Tibial artery (tissue), 4 donors: ENCODE measurements at regions not wholly inside any gene's neighbourhood (a gene's known extent, or its start where the extent isn't known, plus 50 kb on each side); places are given as distances from the start of the nearest gene placed in this dataset.

Source experiments
- DNase-seq, 2 donors: peaks; one replicate each; pipeline ENCODE4 v3.0.0-alpha.2; 2019
- H3K27ac ChIP-seq, 2 donors: fragments of 200-600 bp; sonication (generic) in 1 of 2; 1 replicate in 1 of 2; 2 replicates in 1 of 2; pipeline ENCODE4 v1.5.1; 2018 to 2019; ENCODE audit warnings: mild to moderate bottlenecking in 1 of 2
- H3K27me3 ChIP-seq, 2 donors: fragments of 200-600 bp; sonication (generic) in 1 of 2; one replicate each; pipeline versions ENCODE4 v1.5.1 to v1.6.0; 2016 to 2019
- H3K36me3 ChIP-seq, 3 donors: fragments of 200-600 bp; sonication (generic) in 2 of 3; one replicate each; pipeline ENCODE4 v1.5.1; 2016 to 2019; ENCODE audit warnings: mild to moderate bottlenecking in 2 of 3
- H3K4me1 ChIP-seq, 4 donors: fragments of 200-600 bp; sonication (generic) in 2 of 4; 1 replicate in 3 of 4; 2 replicates in 1 of 4; pipeline ENCODE4 v1.5.1; 2016 to 2019
- H3K4me3 ChIP-seq, 2 donors: fragments of 200-600 bp; sonication (generic) in 1 of 2; 1 replicate in 1 of 2; 2 replicates in 1 of 2; pipeline ENCODE4 v1.5.1; 2018 to 2019; ENCODE audit warnings: mild to moderate bottlenecking in 2 of 2
- H3K9me3 ChIP-seq, 3 donors: fragments of 200-600 bp; sonication (generic) in 1 of 3; one replicate each; pipeline ENCODE4 v1.5.1; 2016 to 2019
- intact Hi-C: fragments of 100-400 bp; cut with DNase I; formaldehyde crosslinking; loops from one replicate; pipeline ENCODE4 v1.15.0; 2023; ENCODE audit warnings: low total_unique reads
- TF ChIP-seq, protein P1 (sequence below), 2 experiments: fragments of 200-600 bp in 1 of 2; fragments of 450-650 bp in 1 of 2; IDR thresholded peaks; one replicate each; pipeline ENCODE4 v1.5.1; 2017 to 2019; ENCODE audit warnings: antibody characterized with exemption in 2 of 2, mild to moderate bottlenecking in 1 of 2, moderate library complexity in 1 of 2

DNA sequence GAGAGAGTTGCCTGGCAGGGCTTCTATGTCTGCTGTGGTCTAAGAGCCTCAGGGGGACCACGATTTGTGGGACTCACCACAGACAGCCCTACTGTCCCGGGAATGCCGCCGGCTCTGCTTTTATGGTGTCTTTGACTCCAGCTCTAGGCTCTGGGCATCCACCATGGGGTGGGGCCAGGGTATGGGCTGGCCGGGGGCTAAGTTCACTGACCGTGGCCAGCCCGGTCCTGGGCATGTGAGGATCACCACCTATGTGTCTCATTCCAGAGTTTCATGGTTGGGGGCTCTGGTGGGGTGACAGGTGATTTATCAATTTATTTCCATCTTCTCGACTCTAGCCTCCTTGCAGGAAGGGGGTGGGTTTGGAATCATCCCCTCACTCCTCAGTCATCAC is 139.4 kb downstream of the GADD45G start:
- H3K27me3 ChIP-seq, result peaks cover 0 to 5% of the 10 kb centered on the region in 2 donors
- H3K4me3 ChIP-seq, result no peak overlapping the region
- TF ChIP-seq, protein P1, sequence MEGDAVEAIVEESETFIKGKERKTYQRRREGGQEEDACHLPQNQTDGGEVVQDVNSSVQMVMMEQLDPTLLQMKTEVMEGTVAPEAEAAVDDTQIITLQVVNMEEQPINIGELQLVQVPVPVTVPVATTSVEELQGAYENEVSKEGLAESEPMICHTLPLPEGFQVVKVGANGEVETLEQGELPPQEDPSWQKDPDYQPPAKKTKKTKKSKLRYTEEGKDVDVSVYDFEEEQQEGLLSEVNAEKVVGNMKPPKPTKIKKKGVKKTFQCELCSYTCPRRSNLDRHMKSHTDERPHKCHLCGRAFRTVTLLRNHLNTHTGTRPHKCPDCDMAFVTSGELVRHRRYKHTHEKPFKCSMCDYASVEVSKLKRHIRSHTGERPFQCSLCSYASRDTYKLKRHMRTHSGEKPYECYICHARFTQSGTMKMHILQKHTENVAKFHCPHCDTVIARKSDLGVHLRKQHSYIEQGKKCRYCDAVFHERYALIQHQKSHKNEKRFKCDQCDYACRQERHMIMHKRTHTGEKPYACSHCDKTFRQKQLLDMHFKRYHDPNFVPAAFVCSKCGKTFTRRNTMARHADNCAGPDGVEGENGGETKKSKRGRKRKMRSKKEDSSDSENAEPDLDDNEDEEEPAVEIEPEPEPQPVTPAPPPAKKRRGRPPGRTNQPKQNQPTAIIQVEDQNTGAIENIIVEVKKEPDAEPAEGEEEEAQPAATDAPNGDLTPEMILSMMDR (IDR thresholded peaks at IDR 0.05), result no peak
- intact Hi-C loops, result no loop called here
- no peaks in the 10 kb centered on the region for H3K9me3 ChIP-seq
- H3K4me1 ChIP-seq, result peaks cover 0 to 6% (median 0%) of the 10 kb centered on the region in 4 donors
- DNase-seq, result no peak
- no peak overlapping the region for H3K27ac ChIP-seq
- H3K36me3 ChIP-seq, result no peaks in the 10 kb centered on the region

DNA sequence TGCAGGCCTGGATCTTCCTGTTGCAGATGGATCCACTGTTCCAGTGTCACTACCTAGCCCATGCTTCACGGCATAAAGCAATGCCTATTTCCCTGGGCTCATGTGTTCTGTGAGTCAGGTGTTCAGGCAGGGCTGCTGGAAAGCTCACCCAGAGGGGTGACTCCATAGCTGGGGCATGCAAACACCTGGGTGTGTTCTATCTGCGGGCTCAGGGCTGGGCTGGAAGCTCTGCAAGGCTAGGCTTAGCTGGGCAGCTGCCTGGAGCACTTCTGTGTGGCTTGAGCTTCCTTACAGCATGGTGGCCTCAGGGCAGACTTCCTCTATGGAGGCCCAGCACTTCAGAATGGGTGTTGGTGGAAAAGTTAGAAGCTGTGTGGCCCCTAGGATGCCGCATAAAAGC is 139.9 kb downstream of the GADD45G start:
- H3K27ac ChIP-seq, result no peak overlapping the region
- TF ChIP-seq, protein P1 (IDR thresholded peaks at IDR 0.05), result no peak
- H3K36me3 ChIP-seq, result no peaks in the 10 kb centered on the region
- intact Hi-C loops, result no loop called here
- no peak overlapping the region for H3K4me3 ChIP-seq
- no peaks in the 10 kb centered on the region for H3K9me3 ChIP-seq
- H3K4me1 ChIP-seq, result peaks cover 0 to 6% (median 0%) of the 10 kb centered on the region in 4 donors
- peaks cover 0 to 5% of the 10 kb centered on the region in 2 donors for H3K27me3 ChIP-seq
- no peak for DNase-seq

DNA sequence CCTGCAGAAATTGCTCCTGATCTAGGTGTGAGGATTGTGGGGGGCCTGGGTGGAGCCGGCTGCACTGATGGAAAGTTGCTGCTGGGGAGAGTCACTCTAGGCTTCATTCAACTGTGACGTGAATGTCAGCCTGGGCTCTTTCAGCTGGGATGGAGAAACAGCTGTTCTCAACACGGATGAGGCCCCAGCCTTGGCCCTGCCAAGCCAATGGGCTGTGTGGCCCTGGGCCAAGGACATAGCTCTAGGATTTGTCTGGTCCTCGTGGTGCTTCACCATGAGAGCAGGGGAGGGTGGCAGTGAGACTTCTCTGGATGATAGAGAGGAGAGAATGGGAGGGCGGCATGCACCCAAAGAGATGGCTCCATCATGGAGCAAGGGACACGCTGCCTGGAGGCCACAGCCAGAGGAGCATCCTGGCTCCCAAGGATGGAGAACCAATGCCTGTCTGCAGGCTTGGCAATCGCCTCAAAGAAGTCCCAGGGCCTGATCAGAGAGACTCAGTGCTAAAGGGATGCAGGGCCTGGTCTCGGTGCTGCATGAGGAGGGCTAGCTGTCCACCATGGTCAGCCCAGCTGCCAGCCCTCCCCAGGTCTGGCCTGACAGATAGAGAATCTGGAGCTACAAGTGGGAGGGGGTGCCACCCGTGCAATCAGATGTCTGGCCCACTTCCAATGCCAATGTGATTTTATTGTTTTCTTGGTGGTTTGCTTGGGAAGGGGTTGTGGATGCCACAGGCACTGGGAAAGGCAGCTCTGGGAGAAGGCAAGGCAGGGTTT is 141.0 kb downstream of the GADD45G start:
- TF ChIP-seq, protein P1 (IDR thresholded peaks at IDR 0.05), result no peak
- peaks cover 0 to 5% of the 10 kb centered on the region in 2 donors for H3K27me3 ChIP-seq
- no peak overlapping the region for H3K4me3 ChIP-seq
- H3K27ac ChIP-seq, result no peak overlapping the region
- no peaks in the 10 kb centered on the region for H3K9me3 ChIP-seq
- H3K4me1 ChIP-seq, result peaks cover 0 to 6% (median 0%) of the 10 kb centered on the region in 4 donors
- no peak for DNase-seq
- intact Hi-C loops, result no loop called here
- no peaks in the 10 kb centered on the region for H3K36me3 ChIP-seq

DNA sequence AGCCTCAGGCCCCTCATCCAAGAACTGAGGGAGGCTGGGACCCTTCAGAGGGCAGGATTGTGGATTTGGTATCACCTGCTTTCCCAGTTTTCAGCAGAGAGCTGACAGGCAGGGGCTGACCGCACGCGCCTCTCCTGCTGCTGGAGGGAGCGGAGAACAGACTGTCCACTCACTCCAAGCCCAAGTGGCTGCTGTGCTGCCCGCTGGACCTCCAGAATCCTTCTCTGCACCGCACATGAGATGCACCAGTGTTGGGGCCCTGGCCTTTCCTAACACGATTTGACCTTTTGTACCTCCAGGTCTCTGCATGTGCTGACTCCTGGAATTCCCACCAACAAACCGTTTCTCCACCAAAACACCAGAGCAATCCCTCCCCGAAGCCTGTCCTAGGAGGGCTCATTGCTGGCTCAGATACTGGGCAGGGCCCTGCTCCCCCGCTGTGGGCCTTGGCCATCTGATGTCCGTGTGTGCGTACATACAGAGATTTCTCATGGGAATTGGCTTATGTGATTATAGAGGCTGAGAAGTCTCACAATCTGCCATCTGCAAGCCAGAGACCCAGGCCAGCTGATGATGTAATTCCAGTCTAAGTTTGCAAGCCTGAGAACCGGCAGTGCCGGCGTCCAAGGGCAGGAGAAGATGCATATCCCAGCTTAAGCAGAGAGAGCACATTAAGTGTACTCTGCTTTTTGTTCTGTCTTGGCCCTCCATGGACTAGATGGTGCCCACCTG is 141.7 kb downstream of the GADD45G start:
- peak in 1 of 2 donors; percentile 34 for DNase-seq
- H3K9me3 ChIP-seq, result no peaks in the 10 kb centered on the region
- intact Hi-C loops, result no loop called here
- H3K27me3 ChIP-seq, result peaks cover 0 to 5% of the 10 kb centered on the region in 2 donors
- H3K27ac ChIP-seq, result no peak overlapping the region
- H3K36me3 ChIP-seq, result no peaks in the 10 kb centered on the region
- H3K4me1 ChIP-seq, result peaks cover 0 to 6% (median 0%) of the 10 kb centered on the region in 4 donors
- H3K4me3 ChIP-seq, result no peak overlapping the region
- TF ChIP-seq, protein P1 (IDR thresholded peaks at IDR 0.05), result no peak

GRCh38 chr9:89747596-89747995 is 142.8 kb downstream of the GADD45G start:
- intact Hi-C loops, result no loop called here
- peaks cover 0 to 6% (median 0%) of the 10 kb centered on the region in 4 donors for H3K4me1 ChIP-seq
- peaks cover 0 to 5% of the 10 kb centered on the region in 2 donors for H3K27me3 ChIP-seq
- no peaks in the 10 kb centered on the region for H3K9me3 ChIP-seq
- H3K4me3 ChIP-seq, result no peak overlapping the region
- TF ChIP-seq, protein P1 (IDR thresholded peaks at IDR 0.05), result no peak
- H3K36me3 ChIP-seq, result no peaks in the 10 kb centered on the region
- H3K27ac ChIP-seq, result no peak overlapping the region
- DNase-seq, result no peak
